K562 (cell line): ENCODE measurements at regions not wholly inside any gene's neighbourhood (a gene's known extent, or its start where the extent isn't known, plus 50 kb on each side); places are given as distances from the start of the nearest gene placed in this dataset.

Experiments used
- ATAC-seq: fragments of 200-7000 bp; cut with Tn5 transposase; 3 replicates; pipeline ENCODE4 v1.9.1; 2020; ENCODE audit warnings: moderate library complexity
- BruUV-seq: library from RNA; stranded (reverse); fragments of 400-500 nt; replicated peaks from 2 replicates; lab custom pipeline; 2021; lab: Mats Ljungman, UMichigan
- CTCF ChIA-PET: fragments of 300-600 bp; formaldehyde crosslinking; extraction: SDS; loops from one replicate; lab custom pipeline; 2021; ENCODE audit warnings: low intra/inter-chr PET ratio; lab: Yijun Ruan, JAX
- POLR2A ChIA-PET: fragments of 300-600, 350-650 bp; sonication (Branson Sonifier 250); formaldehyde crosslinking; extraction: SDS; loops from one replicate; lab custom pipeline; 2021; ENCODE audit warnings: antibody characterized with exemption, inconsistent platforms; lab: Yijun Ruan, JAX
- DNase-seq, 4 experiments: peaks; one replicate each; pipeline versions ENCODE4 v3.0.0 to v3.0.0-alpha.2; 2011 to 2018; ENCODE audit warnings: low spot score in 3 of 4, mixed read lengths in 3 of 4; ENCODE audit errors: extremely low read depth in 1 of 4
- FAIRE-seq: peaks from 2 replicates; lab custom pipeline; 2011; peaks lifted over from hg19 to GRCh38; lab: Jason Lieb, UNC
- H2AFZ ChIP-seq: 2 replicates; pipeline ENCODE4 v1.6.0; 2011; ENCODE audit warnings: low read depth, low read length, control low read depth, inconsistent platforms
- H3K27ac ChIP-seq: fragments of 200-600 bp; 3 replicates; pipeline ENCODE4 v1.8.0; 2011; ENCODE audit warnings: low read depth, mild to moderate bottlenecking, control low read depth, inconsistent platforms, low read length, moderate library complexity, mixed read lengths; ENCODE audit errors: extremely low read depth
- H3K27me3 ChIP-seq, 2 experiments: fragments of 300-600 bp in 1 of 2; 2 replicates in 1 of 2; 3 replicates in 1 of 2; pipeline versions ENCODE4 v1.6.0 to v1.8.0; 2011; ENCODE audit warnings: inconsistent platforms in 2 of 2, low read length in 2 of 2, mild to moderate bottlenecking in 1 of 2, mixed read lengths in 1 of 2, moderate library complexity in 1 of 2; ENCODE audit not compliant: control insufficient read depth in 2 of 2, insufficient read depth in 2 of 2
- H3K36me3 ChIP-seq: fragments of 300-600 bp; 3 replicates; pipeline ENCODE4 v1.8.0; 2011; ENCODE audit warnings: mild to moderate bottlenecking, low read length, inconsistent platforms; ENCODE audit not compliant: control insufficient read depth, insufficient read depth
- H3K4me1 ChIP-seq, 2 experiments: fragments of 200-600 bp in 1 of 2; replicated peaks in 1 of 2; 2 replicates in 1 of 2; 3 replicates in 1 of 2; pipeline versions ENCODE4 v1.5.1 to v1.8.0; 2011; ENCODE audit warnings: inconsistent platforms in 2 of 2, low read length in 2 of 2, mild to moderate bottlenecking in 1 of 2, mixed read lengths in 1 of 2, moderate library complexity in 1 of 2; ENCODE audit not compliant: control insufficient read depth in 2 of 2, insufficient read depth in 2 of 2
- H3K4me2 ChIP-seq: 2 replicates; pipeline ENCODE4 v1.6.1; 2011; ENCODE audit warnings: low read length, control low read depth, inconsistent platforms, mixed read lengths; ENCODE audit not compliant: insufficient read depth
- H3K4me3 ChIP-seq: fragments of 200-600 bp; sonication (generic), shearing (Covaris generic); 2 replicates; pipeline ENCODE4 v1.5.1; 2016; ENCODE audit warnings: control low read depth, inconsistent platforms
- H3K79me2 ChIP-seq: fragments of 200-600 bp; 3 replicates; pipeline ENCODE4 v1.8.0; 2011; ENCODE audit warnings: low read length, inconsistent platforms; ENCODE audit not compliant: control insufficient read depth, insufficient read depth
- H3K9ac ChIP-seq, 2 experiments: 2 replicates each; pipeline versions ENCODE4 v1.6.0 to v1.6.1; 2011; ENCODE audit warnings: low read depth in 2 of 2, low read length in 2 of 2, control low read depth in 1 of 2, inconsistent platforms in 1 of 2, mild to moderate bottlenecking in 1 of 2, mixed read lengths in 1 of 2; ENCODE audit not compliant: insufficient read depth in 1 of 2
- H3K9me1 ChIP-seq: one replicate; pipeline ENCODE4 v1.6.0; 2011; ENCODE audit warnings: inconsistent platforms, mild to moderate bottlenecking, low read length, moderate library complexity; ENCODE audit not compliant: control insufficient read depth, insufficient read depth
- H3K9me3 ChIP-seq: replicated peaks from 2 replicates; pipeline ENCODE4 v1.5.1; 2011; ENCODE audit warnings: low read depth, low read length, inconsistent platforms; ENCODE audit not compliant: control insufficient read depth, insufficient read depth
- H4K20me1 ChIP-seq: replicated peaks from 2 replicates; pipeline ENCODE4 v1.6.1; 2011; ENCODE audit warnings: low read length, inconsistent platforms, mixed read lengths; ENCODE audit not compliant: control insufficient read depth, insufficient read depth
- ATF4 ChIP-seq: fragments of 450-650 bp; formaldehyde crosslinking; IDR thresholded peaks from 2 replicates; pipeline ENCODE4 v1.4.0; 2022; ENCODE audit warnings: mild to moderate bottlenecking, moderate library complexity
- BDP1 ChIP-seq: IDR thresholded peaks from 3 replicates; pipeline ENCODE4 v1.6.1; 2011; ENCODE audit not compliant: insufficient read length, insufficient read depth
- CREM ChIP-seq: IDR thresholded peaks from 2 replicates; pipeline ENCODE4 v1.6.1; 2014; ENCODE audit warnings: antibody characterized with exemption, low read depth
- ELF4 ChIP-seq: fragments of 450-650 bp; formaldehyde crosslinking; IDR thresholded peaks from 2 replicates; pipeline ENCODE4 v1.4.0; 2022; ENCODE audit warnings: missing genetic modification characterization
- EP300 ChIP-seq: IDR thresholded peaks from 2 replicates; pipeline ENCODE4 v1.6.1; 2012; ENCODE audit warnings: low read length, improper control_type of control experiment
- ETS1 ChIP-seq: conservative IDR thresholded peaks from 2 replicates; pipeline ENCODE4 v1.6.1; 2011; ENCODE audit warnings: low read depth, mild to moderate bottlenecking, low read length; ENCODE audit not compliant: control insufficient read depth
- FOS ChIP-seq: IDR thresholded peaks from 3 replicates; pipeline ENCODE4 v1.6.1; 2011; ENCODE audit not compliant: insufficient read length; ENCODE audit errors: extremely low read depth
- HINFP ChIP-seq: fragments of 450-650 bp; conservative IDR thresholded peaks from 2 replicates; pipeline ENCODE4 v1.6.1; 2016; ENCODE audit warnings: missing genetic modification characterization, low read depth, mild to moderate bottlenecking, control low read depth, missing compliant biosample characterization
- HLTF ChIP-seq: fragments of 450-650 bp; IDR thresholded peaks from 2 replicates; pipeline ENCODE4 v1.6.1; 2016
- PYGO2 ChIP-seq: fragments of 450-650 bp; IDR thresholded peaks from 2 replicates; pipeline ENCODE4 v1.6.1; 2016; ENCODE audit warnings: mild to moderate bottlenecking, missing genetic modification characterization, moderate library complexity, missing compliant biosample characterization
- RHOXF2B ChIP-seq: fragments of 250-450 bp; sonication (Bioruptor Pico); conservative IDR thresholded peaks from 2 replicates; pipeline ENCODE4 v1.5.1; 2021
- SMARCC2 ChIP-seq: fragments of 450-650 bp; IDR thresholded peaks from 2 replicates; pipeline ENCODE4 v1.6.1; 2017; ENCODE audit warnings: antibody characterized with exemption, moderate library complexity, mild to moderate bottlenecking, low read depth
- STAT5B ChIP-seq: fragments of 250-450 bp; sonication (Bioruptor Pico); IDR thresholded peaks from 2 replicates; pipeline ENCODE4 v1.8.0; 2021; ENCODE audit warnings: mild to moderate bottlenecking, inconsistent platforms
- XRCC3 ChIP-seq: fragments of 450-650 bp; IDR thresholded peaks from 2 replicates; pipeline ENCODE4 v1.6.1; 2017; ENCODE audit warnings: mild to moderate bottlenecking, moderate library complexity
- ZKSCAN3 ChIP-seq: fragments of 250-450 bp; sonication (Bioruptor Pico); IDR thresholded peaks from 2 replicates; pipeline ENCODE4 v1.4.0; 2020
- ZNF165 ChIP-seq: fragments of 250-450 bp; sonication (Bioruptor Pico); IDR thresholded peaks from 2 replicates; pipeline ENCODE4 v1.4.0; 2020; ENCODE audit warnings: borderline replicate concordance
- ZNF197 ChIP-seq: fragments of 200-800 bp; sonication (Bioruptor generic); IDR thresholded peaks from 2 replicates; pipeline ENCODE4 v1.6.1; 2016; ENCODE audit warnings: low read depth, missing genetic modification characterization, missing compliant biosample characterization
- WGBS: fragments of 100-300 bp; shearing (Covaris generic); methylation state at CpG from one replicate; pipeline ENCODE4 v1.1.6; 2016; ENCODE audit warnings: low coverage, mixed read lengths; ENCODE audit not compliant: insufficient coverage; ENCODE audit errors: missing lambda C conversion rate; 5-methylcytosine and 5-hydroxymethylcytosine counted together
- in situ Hi-C: fragments of 300-500 bp; cut with MboI; formaldehyde crosslinking; loops from 4 replicates; pipeline ENCODE4 v1.15.0; 2018; ENCODE audit warnings: inconsistent platforms, mixed read lengths
- intact Hi-C: fragments of 100-400 bp; cut with micrococcal nuclease; formaldehyde crosslinking; loops from 2 replicates; pipeline ENCODE4 v1.14.2; 2022

GRCh38 chr3:144585408-144585807 is 613.8 kb downstream of the DIPK2A start:
- Histone ChIP-seq H3K9me1 (no peaks in the 10 kb centered on the region), H3K4me3 (no peak overlapping the region), H3K9me3 (no peaks in the 10 kb centered on the region), H3K27me3 (no peaks in the 10 kb centered on the region), H3K4me2 (no peak overlapping the region), H4K20me1 (no peaks in the 10 kb centered on the region), H3K79me2 (no peaks in the 10 kb centered on the region), H2AFZ (no peak overlapping the region), H3K9ac (no peak overlapping the region), H3K4me1 (no peaks in the 10 kb centered on the region), H3K27ac (no peak overlapping the region), H3K36me3 (no peaks in the 10 kb centered on the region)
- ATAC-seq (no peak), DNase-seq (no peak), FAIRE-seq (no peak)
- ChIA-PET CTCF (no interaction called here), POLR2A (no interaction called here)
- in situ Hi-C loops = no loop called here
- intact Hi-C loops = no loop called here
- TF ChIP-seq HINFP (tag) = no peak
- TF ChIP-seq SMARCC2 = no peak
- TF ChIP-seq FOS = no peak
- TF ChIP-seq BDP1 = no peak
- no peak for TF ChIP-seq ELF4
- WGBS = 0% methylated on average over 2 of the region's 2 CpGs
- BruUV-seq = no TSS peak

- H4K20me1 ChIP-seq = no peaks in the 10 kb centered on the region
- H3K4me2 ChIP-seq = no peak overlapping the region
- H3K27ac ChIP-seq = no peak overlapping the region
- CTCF ChIA-PET = interaction anchor here (0.7 kb wide), 1 partner anchor 57 kb away, joined by 3 read pairs; no protein-coding TSS in a partner anchor
- H3K36me3 ChIP-seq = no peaks in the 10 kb centered on the region
- no TSS peak for BruUV-seq
- no peaks in the 10 kb centered on the region for H3K9me3 ChIP-seq
- H3K4me3 ChIP-seq = no peak overlapping the region
- no peaks in the 10 kb centered on the region for H3K79me2 ChIP-seq
- under 1% methylated on average over 7 of the region's 7 CpGs for WGBS
- DNase-seq (no peak), ATAC-seq (no peak), FAIRE-seq (no peak)
- no peak overlapping the region for H2AFZ ChIP-seq
- POLR2A ChIA-PET = no interaction called here
- H3K9ac ChIP-seq = no peak overlapping the region
- intact Hi-C loops = no loop called here
- no peaks in the 10 kb centered on the region for H3K27me3 ChIP-seq
- in situ Hi-C loops = no loop called here
- no peaks in the 10 kb centered on the region for H3K4me1 ChIP-seq
- no peaks in the 10 kb centered on the region for H3K9me1 ChIP-seq
- TF ChIP-seq PYGO2 (tag) = no peak
- TF ChIP-seq ZNF197 (CRISPR knock-in tag) = no peak
- TF ChIP-seq ATF4 (CRISPR knock-in tag) = no peak
- no peak for TF ChIP-seq CREM
- no peak for TF ChIP-seq ZNF165 (CRISPR knock-in tag)
- no peak for TF ChIP-seq XRCC3
- no peak for TF ChIP-seq ETS1
- TF ChIP-seq STAT5B (CRISPR knock-in tag) = no peak
- TF ChIP-seq RHOXF2B (CRISPR knock-in tag) = no peak
- no peak for TF ChIP-seq ZKSCAN3 (CRISPR knock-in tag)
- TF ChIP-seq HLTF = no peak
- TF ChIP-seq EP300 = no peak
Observed at GRCh38 chr3:144585953-144586352, 614.3 kb downstream of the DIPK2A start.
